ENCODE measurements at regions not wholly inside any gene's neighbourhood (a gene's known extent, or its start where the extent isn't known, plus 50 kb on each side); places are given as distances from the start of the nearest gene placed in this dataset.

GRCh38 chr12:46487567-46488131 lies 115.1 kb upstream of the SLC38A2 start:
- TF ChIP-seq CTCF (IDR thresholded peaks at IDR 0.05): no peak
- no peak for TF ChIP-seq ZFX (IDR thresholded peaks at IDR 0.05; ENCODE audit: borderline replicate concordance)
- no peak overlapping the region for H3K27ac ChIP-seq

GRCh38 chr12:46486588-46486987 lies 114.0 kb upstream of the SLC38A2 start:
- TF ChIP-seq CTCF (IDR thresholded peaks at IDR 0.05): no peak
- TF ChIP-seq ZFX (IDR thresholded peaks at IDR 0.05; ENCODE audit: borderline replicate concordance): no peak
- no peak overlapping the region for H3K27ac ChIP-seq

GRCh38 chr12:46485853-46486252 lies 113.3 kb upstream of the SLC38A2 start:
- H3K27ac ChIP-seq: no peak overlapping the region
- TF ChIP-seq CTCF (IDR thresholded peaks at IDR 0.05): no peak
- TF ChIP-seq ZFX (IDR thresholded peaks at IDR 0.05; ENCODE audit: borderline replicate concordance): no peak

DNA sequence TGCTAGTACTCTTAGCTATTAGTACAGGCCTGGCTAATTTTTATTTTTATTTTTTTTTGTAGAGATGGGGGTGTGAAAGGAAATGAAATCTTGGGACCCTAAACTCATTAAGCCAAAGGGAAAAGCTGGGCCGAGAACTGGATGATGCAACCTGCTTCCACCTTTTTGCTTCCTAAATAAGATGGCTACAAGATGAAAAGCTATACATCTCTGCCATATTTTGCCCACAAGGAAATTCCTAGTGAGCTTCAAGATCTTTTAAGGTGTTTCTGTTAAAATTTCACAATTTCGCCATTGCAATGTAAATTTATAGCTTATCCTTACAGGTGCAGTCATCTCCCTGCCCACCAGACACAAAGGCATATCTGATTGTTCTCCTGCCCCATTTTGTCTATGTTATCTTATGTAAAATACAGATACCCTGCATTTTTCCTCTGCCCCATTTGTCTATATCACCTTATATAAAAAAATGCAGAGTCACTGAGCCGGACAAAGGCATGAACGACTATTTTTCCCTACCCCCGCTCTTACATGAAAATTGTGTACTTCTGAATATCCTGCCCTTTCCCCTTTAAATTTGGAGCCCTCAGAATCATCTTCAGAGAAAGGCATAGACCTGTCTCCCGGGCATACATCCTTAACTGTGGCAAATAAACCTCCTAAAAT lies 112.0 kb upstream of the SLC38A2 start:
- TF ChIP-seq ZFX (IDR thresholded peaks at IDR 0.05; ENCODE audit: borderline replicate concordance) (no peak), CTCF (IDR thresholded peaks at IDR 0.05) (no peak)
- H3K27ac ChIP-seq: no peak overlapping the region

- TF ChIP-seq ZFX (IDR thresholded peaks at IDR 0.05; ENCODE audit: borderline replicate concordance): no peak
- TF ChIP-seq CTCF (IDR thresholded peaks at IDR 0.05): no peak
- no peak overlapping the region for H3K27ac ChIP-seq
These were observed 111.2 kb upstream of the SLC38A2 start for GRCh38 chr12:46483572-46484395.

- TF ChIP-seq ZFX (IDR thresholded peaks at IDR 0.05; ENCODE audit: borderline replicate concordance) (no peak), CTCF (IDR thresholded peaks at IDR 0.05) (no peak)
- no peak overlapping the region for H3K27ac ChIP-seq
These were observed 108.2 kb upstream of the SLC38A2 start for GRCh38 chr12:46480724-46481123.

DNA sequence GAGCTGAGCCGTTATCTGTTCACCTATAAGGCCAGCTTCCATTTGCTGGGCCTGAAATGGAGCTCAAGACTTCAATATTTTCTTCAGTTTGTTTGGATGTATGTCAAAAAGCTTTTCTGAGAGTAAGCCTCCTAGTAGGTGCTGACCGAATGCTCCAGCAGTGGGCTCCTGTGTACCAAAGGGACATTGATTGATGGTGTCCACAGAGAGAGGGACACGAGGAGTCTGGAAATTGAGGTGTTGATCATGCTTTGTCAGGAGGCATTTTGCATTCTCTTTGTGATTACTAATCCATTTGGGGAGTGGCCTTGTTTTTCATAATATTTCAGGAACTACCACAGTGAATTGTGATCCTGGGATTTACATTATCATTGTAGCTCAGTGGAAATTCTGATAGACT lies 107.7 kb upstream of the SLC38A2 start:
- H3K27ac ChIP-seq: no peak overlapping the region
- TF ChIP-seq ZFX (IDR thresholded peaks at IDR 0.05; ENCODE audit: borderline replicate concordance) (no peak), CTCF (IDR thresholded peaks at IDR 0.05) (no peak)
